ENCODE measurements at regions not wholly inside any gene's neighbourhood (a gene's known extent, or its start where the extent isn't known, plus 50 kb on each side); places are given as distances from the start of the nearest gene placed in this dataset.

DNA sequence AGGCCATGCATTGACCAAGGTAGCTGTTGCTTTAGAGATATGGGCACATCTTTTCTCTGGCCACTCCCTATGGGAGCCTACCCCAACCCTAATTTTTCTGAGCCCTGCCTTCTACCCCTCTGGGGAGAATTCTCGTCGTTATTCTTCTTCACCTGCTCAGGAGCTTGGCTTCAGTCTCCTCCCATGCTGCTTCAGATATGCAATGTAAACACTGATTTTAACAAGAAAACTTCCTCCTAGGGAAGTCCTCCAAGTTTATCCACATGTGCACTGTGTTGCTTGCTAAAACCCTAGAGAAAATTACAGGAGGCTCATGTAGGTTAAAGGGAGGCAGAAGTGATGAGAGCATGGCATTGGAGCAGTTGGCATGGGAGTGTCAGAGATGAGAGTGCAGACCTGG is 445.2 kb upstream of the MDFIC2 start:
- TF ChIP-seq, protein P1, sequence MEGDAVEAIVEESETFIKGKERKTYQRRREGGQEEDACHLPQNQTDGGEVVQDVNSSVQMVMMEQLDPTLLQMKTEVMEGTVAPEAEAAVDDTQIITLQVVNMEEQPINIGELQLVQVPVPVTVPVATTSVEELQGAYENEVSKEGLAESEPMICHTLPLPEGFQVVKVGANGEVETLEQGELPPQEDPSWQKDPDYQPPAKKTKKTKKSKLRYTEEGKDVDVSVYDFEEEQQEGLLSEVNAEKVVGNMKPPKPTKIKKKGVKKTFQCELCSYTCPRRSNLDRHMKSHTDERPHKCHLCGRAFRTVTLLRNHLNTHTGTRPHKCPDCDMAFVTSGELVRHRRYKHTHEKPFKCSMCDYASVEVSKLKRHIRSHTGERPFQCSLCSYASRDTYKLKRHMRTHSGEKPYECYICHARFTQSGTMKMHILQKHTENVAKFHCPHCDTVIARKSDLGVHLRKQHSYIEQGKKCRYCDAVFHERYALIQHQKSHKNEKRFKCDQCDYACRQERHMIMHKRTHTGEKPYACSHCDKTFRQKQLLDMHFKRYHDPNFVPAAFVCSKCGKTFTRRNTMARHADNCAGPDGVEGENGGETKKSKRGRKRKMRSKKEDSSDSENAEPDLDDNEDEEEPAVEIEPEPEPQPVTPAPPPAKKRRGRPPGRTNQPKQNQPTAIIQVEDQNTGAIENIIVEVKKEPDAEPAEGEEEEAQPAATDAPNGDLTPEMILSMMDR (IDR thresholded peaks at IDR 0.05; ENCODE audit: low read length), result no peak
- TF ChIP-seq EZH2 (IDR thresholded peaks at IDR 0.05; ENCODE audit: borderline replicate concordance, low read length), result no peak

Measured in OCI-LY1 (cell line).